Hematopoietic multipotent progenitor cell treated with erythropoietin and hydrocortisone succinate and interleukin-3 and kit ligand, for 15 days (in vitro differentiated cells): ENCODE measurements at regions not wholly inside any gene's neighbourhood (a gene's known extent, or its start where the extent isn't known, plus 50 kb on each side); places are given as distances from the start of the nearest gene placed in this dataset.
A peak's percentile ranks its signal among the peaks of the same experiment; 100 is the strongest.

Source experiments
- DNase-seq: peaks from one replicate; pipeline ENCODE4 v3.0.0-alpha.2; 2015; ENCODE audit warnings: low spot score

GRCh38 chrX:23540532-23540931, 126.8 kb upstream of the PRDX4 start:
- no peak for DNase-seq

DNA sequence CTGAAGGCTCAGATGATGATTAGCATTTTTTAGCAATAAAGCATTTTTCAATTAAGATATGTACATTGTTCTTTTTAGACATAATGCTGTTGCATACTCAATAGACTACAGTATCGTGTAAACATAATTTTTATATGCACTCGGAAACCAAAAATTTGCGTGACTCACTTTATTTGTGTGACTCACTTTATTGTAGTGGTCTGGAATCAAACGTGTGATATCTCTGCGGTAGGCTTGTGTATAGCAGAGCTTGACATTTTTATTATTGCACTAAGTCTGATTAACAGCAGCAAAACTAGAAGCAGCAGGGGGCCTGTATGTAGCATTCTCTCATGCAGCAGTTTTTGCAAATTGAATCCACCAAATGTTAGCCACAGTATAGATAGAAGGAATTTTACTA, 119.1 kb upstream of the PRDX4 start:
- no peak for DNase-seq

DNA sequence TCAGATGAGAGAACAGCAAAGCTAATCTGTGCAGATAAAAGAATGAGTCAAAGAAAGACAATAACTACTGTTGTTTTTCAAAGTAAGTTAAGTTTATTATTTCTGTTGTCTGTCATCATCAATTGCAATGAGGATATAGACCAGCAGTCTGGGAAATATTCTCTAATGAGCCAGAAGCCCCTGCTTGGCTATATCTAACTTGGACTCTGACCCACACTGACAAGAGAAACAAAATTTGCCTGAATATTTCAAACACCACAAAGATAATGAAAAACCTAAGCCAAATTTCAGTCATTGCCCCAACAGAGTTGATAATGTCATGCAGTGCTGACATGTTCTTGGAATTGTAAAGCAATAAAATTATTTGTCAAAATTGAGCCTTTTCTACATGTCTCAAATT, 115.0 kb upstream of the PRDX4 start:
- DNase-seq, result no peak

DNA sequence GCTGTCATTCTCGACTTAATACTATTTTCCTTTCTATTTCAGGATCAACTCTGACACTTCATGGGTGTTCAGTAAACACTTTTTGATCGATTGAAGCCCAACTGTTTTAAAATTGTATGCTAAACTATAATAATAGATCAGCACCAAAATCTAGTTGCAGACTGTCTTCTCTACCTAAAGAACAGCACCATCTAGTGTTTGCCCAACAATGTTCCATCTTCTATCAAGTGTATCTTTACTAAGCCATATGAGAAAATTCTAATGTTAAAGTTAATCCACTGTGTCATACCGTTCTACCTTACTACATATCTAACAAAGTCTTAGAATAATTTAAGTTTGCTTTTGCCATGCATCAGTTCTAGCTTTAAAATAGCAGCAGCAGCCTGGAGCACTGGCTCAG, 113.0 kb upstream of the PRDX4 start:
- DNase-seq, result no peak

- DNase-seq, result no peak
Measured at GRCh38 chrX:23557070-23557469, 110.2 kb upstream of the PRDX4 start.

GRCh38 chrX:23559975-23560374, 107.3 kb upstream of the PRDX4 start:
- DNase-seq, result no peak

GRCh38 chrX:23570674-23571343, 96.5 kb upstream of the PRDX4 start:
- DNase-seq, result no peak

DNA sequence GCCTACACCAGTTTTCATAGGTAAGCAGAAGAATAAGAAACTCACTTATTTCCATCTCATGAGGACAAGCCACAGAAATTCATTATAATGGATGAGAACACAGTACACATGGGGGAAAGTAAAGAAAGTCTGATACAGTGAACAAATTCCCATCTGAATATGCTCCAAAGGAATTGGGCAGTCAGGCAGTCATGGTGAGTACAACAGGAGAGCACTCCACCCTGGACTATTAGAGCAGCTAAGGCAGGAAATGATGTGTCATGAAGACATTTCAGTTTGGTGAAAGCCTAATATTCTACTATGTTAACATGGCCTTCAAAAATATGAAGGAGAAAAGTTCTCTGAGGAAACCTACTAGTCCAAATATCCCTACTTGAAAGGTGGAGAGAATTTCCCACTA, 92.0 kb upstream of the PRDX4 start:
- DNase-seq, result no peak

DNA sequence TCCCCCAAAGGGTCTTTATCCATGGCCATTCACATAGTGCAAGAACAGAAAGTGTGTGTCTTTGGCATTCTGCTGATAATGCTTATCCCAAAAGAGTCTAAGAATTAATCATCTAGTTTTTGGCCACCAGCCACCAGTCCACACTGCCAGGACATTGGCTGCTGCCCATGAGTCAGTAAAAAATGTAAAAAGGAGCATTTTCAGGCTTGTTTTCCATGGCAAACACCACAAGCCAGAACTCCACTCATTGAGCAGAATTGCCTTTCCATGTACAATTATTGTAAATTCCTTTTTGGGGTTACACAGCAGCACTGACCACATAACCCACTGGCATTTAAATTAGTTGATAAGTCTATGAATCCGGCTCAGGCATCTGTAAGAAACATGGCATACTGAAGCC, 89.2 kb upstream of the PRDX4 start:
- no peak for DNase-seq

DNA sequence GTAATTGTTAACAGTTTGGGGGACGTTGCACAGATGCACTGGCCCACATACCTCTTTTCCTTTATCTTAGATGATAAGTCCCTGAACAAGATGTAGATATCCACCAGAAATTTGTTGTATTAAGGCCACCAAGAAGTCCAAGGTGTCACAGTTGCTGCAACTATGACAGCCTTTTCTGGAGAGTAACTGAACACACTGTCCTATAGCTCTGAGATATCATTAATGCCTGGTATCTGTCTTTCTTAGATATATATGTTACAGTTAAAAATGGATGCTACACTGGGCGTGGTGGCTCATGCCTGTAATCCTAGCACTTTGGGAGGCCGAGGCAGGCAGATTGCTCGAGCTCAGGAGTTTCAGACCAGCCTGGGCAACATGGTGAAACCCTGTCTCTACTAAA, 77.8 kb upstream of the PRDX4 start:
- DNase-seq, result no peak

GRCh38 chrX:23592741-23593140, 74.6 kb upstream of the PRDX4 start:
- no peak for DNase-seq

- DNase-seq, result no peak
Measured at GRCh38 chrX:23598575-23598974, 68.7 kb upstream of the PRDX4 start.

- no peak for DNase-seq
Measured at GRCh38 chrX:23603501-23603900, 63.8 kb upstream of the PRDX4 start.

DNA sequence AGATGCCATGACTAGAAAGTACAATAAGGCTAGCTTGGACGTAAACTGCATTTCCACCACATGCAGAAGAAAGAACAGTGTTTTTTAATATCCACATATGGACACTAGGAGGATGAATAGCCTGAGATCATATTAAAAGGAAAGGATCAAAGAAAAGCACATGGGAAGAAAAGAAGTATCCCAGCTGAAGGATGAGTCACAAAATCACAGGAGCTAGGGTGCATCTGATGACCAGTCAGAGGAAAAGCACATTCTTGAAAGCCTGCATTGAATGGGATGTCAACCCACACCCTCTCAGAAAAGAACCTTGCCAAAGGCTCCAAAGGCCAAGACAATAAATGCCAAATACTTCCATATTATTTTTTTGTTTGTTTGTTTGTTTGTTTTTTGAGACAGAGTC, 56.8 kb upstream of the PRDX4 start:
- no peak for DNase-seq

DNA sequence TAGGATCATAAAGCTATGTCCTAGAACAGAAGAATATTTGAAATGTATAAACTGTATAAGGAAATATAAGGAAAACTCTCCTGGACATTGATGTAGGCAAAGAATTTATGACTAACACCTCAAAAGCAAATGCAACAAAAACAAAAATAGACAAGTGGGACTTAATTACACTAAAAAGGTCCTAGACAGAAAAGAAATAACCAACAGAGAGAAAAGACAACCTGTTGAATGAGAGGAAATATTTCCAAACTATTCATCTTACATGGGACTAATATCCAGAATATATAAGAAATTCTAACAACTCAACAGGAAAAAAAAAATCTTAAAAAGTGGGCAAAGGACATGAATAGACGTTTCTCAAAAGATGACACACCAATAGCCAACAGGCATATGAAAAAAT, 54.4 kb upstream of the PRDX4 start:
- no peak for DNase-seq

DNA sequence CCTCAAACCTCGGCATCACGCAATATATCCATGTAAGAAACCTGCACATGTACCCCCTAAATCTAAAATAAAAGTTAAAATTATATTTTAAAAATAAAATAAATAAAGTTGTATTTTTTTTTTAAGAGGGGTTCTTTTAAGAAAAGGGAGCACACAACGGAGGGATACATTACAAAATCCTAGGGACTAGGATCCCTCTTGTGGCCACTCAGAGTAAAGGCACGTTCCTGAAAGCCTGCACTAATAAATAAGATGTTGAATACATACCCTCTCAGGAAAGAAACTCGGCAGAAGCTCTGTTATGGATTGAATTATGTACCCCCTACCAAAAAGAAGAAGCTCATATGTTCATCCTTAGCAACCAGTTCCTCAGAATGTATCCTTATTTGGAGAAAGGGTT, 50.9 kb upstream of the PRDX4 start:
- DNase-seq, result peak; percentile 7
